Fibroblast of skin of scalp (primary cell): ENCODE measurements at regions not wholly inside any gene's neighbourhood (a gene's known extent, or its start where the extent isn't known, plus 50 kb on each side); places are given as distances from the start of the nearest gene placed in this dataset.
"Not testable (repeated sequence)": the region's sequence is repeated elsewhere in the genome, so short reads cannot be mapped to it uniquely, and the experiment has no call there.

ENCODE experiments used
- DNase-seq: peaks from one replicate; pipeline ENCODE4 v3.0.0-alpha.2; 2013

GRCh38 chr4:75180790-75181776, 248.2 kb downstream of the PARM1 start:
- DNase-seq: no peak

- DNase-seq: no peak
These were observed 247.3 kb downstream of the PARM1 start for GRCh38 chr4:75180217-75180616.

- DNase-seq: no peak
These were observed 246.6 kb downstream of the PARM1 start for GRCh38 chr4:75179510-75179909.

- DNase-seq: no peak
These were observed 239.6 kb downstream of the PARM1 start for GRCh38 chr4:75172551-75172950.

GRCh38 chr4:75169427-75169826, 236.5 kb downstream of the PARM1 start:
- no peak for DNase-seq

GRCh38 chr4:75169020-75169419, 236.1 kb downstream of the PARM1 start:
- no peak for DNase-seq

GRCh38 chr4:75168548-75168947, 235.6 kb downstream of the PARM1 start:
- DNase-seq: no peak

GRCh38 chr4:75165100-75165499, 232.2 kb downstream of the PARM1 start:
- not testable (repeated sequence) for DNase-seq

- no peak for DNase-seq
These were observed 225.5 kb downstream of the PARM1 start for GRCh38 chr4:75158451-75158850.

GRCh38 chr4:75154994-75155393, 222.1 kb downstream of the PARM1 start:
- no peak for DNase-seq

- no peak for DNase-seq
These were observed 213.3 kb downstream of the PARM1 start for GRCh38 chr4:75146223-75146622.

- DNase-seq: no peak
These were observed 211.6 kb downstream of the PARM1 start for GRCh38 chr4:75144475-75144874.

GRCh38 chr4:75142850-75143249, 209.9 kb downstream of the PARM1 start:
- DNase-seq: peak; percentile 58

- DNase-seq: peak; percentile 53
These were observed 209.5 kb downstream of the PARM1 start for GRCh38 chr4:75142382-75142781.

GRCh38 chr4:75141162-75141561, 208.2 kb downstream of the PARM1 start:
- no peak for DNase-seq

GRCh38 chr4:75137302-75137701, 204.4 kb downstream of the PARM1 start:
- DNase-seq: no peak

- DNase-seq: no peak
These were observed 202.3 kb downstream of the PARM1 start for GRCh38 chr4:75135068-75135825.

- DNase-seq: not testable (repeated sequence)
These were observed 194.0 kb downstream of the PARM1 start for GRCh38 chr4:75126870-75127269.

GRCh38 chr4:75126058-75126457, 193.1 kb downstream of the PARM1 start:
- DNase-seq: no peak

- no peak for DNase-seq
These were observed 189.6 kb downstream of the PARM1 start for GRCh38 chr4:75122424-75123014.

- DNase-seq: no peak
These were observed 185.8 kb downstream of the PARM1 start for GRCh38 chr4:75118739-75119138.

- DNase-seq: no peak
These were observed 177.1 kb downstream of the PARM1 start for GRCh38 chr4:75110061-75110460.
